SH-SY5Y (cell line): ENCODE measurements at regions not wholly inside any gene's neighbourhood (a gene's known extent, or its start where the extent isn't known, plus 50 kb on each side); places are given as distances from the start of the nearest gene placed in this dataset.

ENCODE experiments used
- GATA2 ChIP-seq: IDR thresholded peaks from 2 replicates; pipeline ENCODE4 v1.6.1; 2011; ENCODE audit warnings: mild to moderate bottlenecking, low read depth, low read length
- GATA3 ChIP-seq: IDR thresholded peaks from 2 replicates; pipeline ENCODE4 v1.6.1; 2011; ENCODE audit warnings: low read depth, mild to moderate bottlenecking, low read length, moderate library complexity

GRCh38 chr2:156019341-156019740 is 313.2 kb downstream of the NR4A2 start:
- TF ChIP-seq GATA3: no peak
- no peak for TF ChIP-seq GATA2

GRCh38 chr2:156017341-156017885 is 315.1 kb downstream of the NR4A2 start:
- TF ChIP-seq GATA2 (no peak), GATA3 (no peak)

- TF ChIP-seq GATA2 (no peak), GATA3 (no peak)
These were observed 323.2 kb downstream of the NR4A2 start for GRCh38 chr2:156009293-156009692.

GRCh38 chr2:156006721-156007618 is 325.6 kb downstream of the NR4A2 start:
- TF ChIP-seq GATA2 (no peak), GATA3 (no peak)

- no peak for TF ChIP-seq GATA3
- TF ChIP-seq GATA2: no peak
These were observed 326.4 kb downstream of the NR4A2 start for GRCh38 chr2:156005999-156006712.

- TF ChIP-seq GATA2 (no peak), GATA3 (no peak)
These were observed 327.0 kb downstream of the NR4A2 start for GRCh38 chr2:156005531-156005930.

GRCh38 chr2:156004459-156004858 is 328.1 kb downstream of the NR4A2 start:
- no peak for TF ChIP-seq GATA3
- TF ChIP-seq GATA2: no peak

- TF ChIP-seq GATA3: no peak
- TF ChIP-seq GATA2: no peak
These were observed 328.7 kb downstream of the NR4A2 start for GRCh38 chr2:156003780-156004179.

GRCh38 chr2:156001851-156002250 is 330.7 kb downstream of the NR4A2 start:
- no peak for TF ChIP-seq GATA2
- no peak for TF ChIP-seq GATA3

GRCh38 chr2:155997538-155997937 is 335.0 kb downstream of the NR4A2 start:
- no peak for TF ChIP-seq GATA2
- no peak for TF ChIP-seq GATA3

GRCh38 chr2:155994315-155994714 is 338.2 kb downstream of the NR4A2 start:
- TF ChIP-seq GATA3 (no peak), GATA2 (no peak)

GRCh38 chr2:155983845-155984244 is 348.7 kb downstream of the NR4A2 start:
- TF ChIP-seq GATA2 (no peak), GATA3 (no peak)

- no peak for TF ChIP-seq GATA3
- no peak for TF ChIP-seq GATA2
These were observed 350.4 kb downstream of the NR4A2 start for GRCh38 chr2:155982135-155982534.

GRCh38 chr2:155980941-155981560 is 351.5 kb downstream of the NR4A2 start:
- TF ChIP-seq GATA3 (no peak), GATA2 (no peak)
